Mucosa of rectum (tissue), 2 donors: ENCODE measurements at regions not wholly inside any gene's neighbourhood (a gene's known extent, or its start where the extent isn't known, plus 50 kb on each side); places are given as distances from the start of the nearest gene placed in this dataset.
"Not testable (repeated sequence)": the region's sequence is repeated elsewhere in the genome, so short reads cannot be mapped to it uniquely, and the experiment has no call there.

Source experiments
- H3K27ac ChIP-seq, 2 donors: one replicate each; pipeline ENCODE4 v1.7.0; 2013; ENCODE audit warnings: inconsistent platforms in 2 of 2, low read depth in 2 of 2, low read length in 2 of 2
- H3K27me3 ChIP-seq, 2 donors: one replicate each; pipeline ENCODE4 v1.7.0; 2013; ENCODE audit warnings: low read length in 2 of 2; ENCODE audit not compliant: control insufficient read depth in 2 of 2, insufficient read depth in 2 of 2
- H3K36me3 ChIP-seq, 2 donors: one replicate each; pipeline ENCODE4 v1.7.0; 2013; ENCODE audit warnings: low read length in 2 of 2; ENCODE audit not compliant: control insufficient read depth in 2 of 2, insufficient read depth in 2 of 2
- H3K4me1 ChIP-seq, 2 donors: one replicate each; pipeline ENCODE4 v1.7.0; 2013; ENCODE audit warnings: low read length in 2 of 2, mild to moderate bottlenecking in 1 of 2; ENCODE audit not compliant: control insufficient read depth in 2 of 2, insufficient read depth in 2 of 2
- H3K4me3 ChIP-seq, 2 donors: one replicate each; pipeline ENCODE4 v1.7.0; 2013; ENCODE audit warnings: low read length in 2 of 2
- H3K9ac ChIP-seq, 2 donors: one replicate each; pipeline ENCODE4 v1.7.0; 2013; ENCODE audit warnings: low read length in 2 of 2, low read depth in 1 of 2, mild to moderate bottlenecking in 1 of 2
- H3K9me3 ChIP-seq, 2 donors: one replicate each; pipeline ENCODE4 v1.7.0; 2013; ENCODE audit warnings: low read length in 2 of 2; ENCODE audit not compliant: control insufficient read depth in 2 of 2
- donor health status: healthy.
- donor health status: Normal muscosa, but diverticular disease.

DNA sequence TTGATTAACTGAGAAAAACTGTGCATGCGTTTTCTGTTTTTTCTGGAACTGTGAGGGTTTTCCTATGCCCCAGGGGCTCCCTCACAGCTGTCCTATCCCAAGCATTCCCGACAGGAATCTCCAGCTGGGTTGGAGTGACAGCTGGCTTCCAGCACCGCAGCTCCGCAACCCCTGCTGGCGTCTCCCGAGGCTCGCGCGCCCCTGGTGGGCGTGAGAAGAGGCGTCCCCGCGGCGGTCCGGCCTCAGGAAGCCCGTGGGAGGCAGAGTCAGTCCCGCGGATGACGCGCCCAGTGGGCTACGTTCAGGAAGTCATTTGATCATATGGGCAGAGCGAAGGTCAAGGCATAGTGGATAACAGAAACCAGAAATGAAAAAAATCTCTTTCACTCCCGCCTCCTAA lies 821.9 kb downstream of the SPATA31A1 start:
- not testable (repeated sequence) for H3K9ac ChIP-seq, H3K4me3 ChIP-seq, H3K36me3 ChIP-seq, H3K27ac ChIP-seq, H3K4me1 ChIP-seq, H3K9me3 ChIP-seq, H3K27me3 ChIP-seq

DNA sequence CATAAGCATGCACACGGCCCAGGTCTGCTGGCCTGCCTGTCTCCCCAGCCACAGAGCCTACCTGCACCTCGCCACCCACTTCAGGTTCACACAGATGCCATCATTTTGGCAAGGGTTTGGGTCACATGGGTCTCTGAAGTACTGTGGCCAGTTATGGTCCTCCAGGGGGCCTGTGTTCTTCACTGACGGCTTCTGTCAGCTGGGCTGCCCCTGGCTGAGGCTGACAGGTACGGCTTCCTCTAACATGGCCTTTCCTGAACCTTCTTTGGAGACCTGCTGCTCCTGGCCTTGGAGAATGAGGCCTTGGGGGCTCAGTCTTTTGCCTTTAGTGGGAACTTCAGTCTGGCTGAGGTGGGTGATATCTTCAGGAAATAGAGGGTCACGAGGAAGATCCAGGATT lies 835.9 kb downstream of the SPATA31A1 start:
- not testable (repeated sequence) for H3K9ac ChIP-seq, H3K36me3 ChIP-seq, H3K4me3 ChIP-seq, H3K27me3 ChIP-seq, H3K4me1 ChIP-seq, H3K9me3 ChIP-seq, H3K27ac ChIP-seq

DNA sequence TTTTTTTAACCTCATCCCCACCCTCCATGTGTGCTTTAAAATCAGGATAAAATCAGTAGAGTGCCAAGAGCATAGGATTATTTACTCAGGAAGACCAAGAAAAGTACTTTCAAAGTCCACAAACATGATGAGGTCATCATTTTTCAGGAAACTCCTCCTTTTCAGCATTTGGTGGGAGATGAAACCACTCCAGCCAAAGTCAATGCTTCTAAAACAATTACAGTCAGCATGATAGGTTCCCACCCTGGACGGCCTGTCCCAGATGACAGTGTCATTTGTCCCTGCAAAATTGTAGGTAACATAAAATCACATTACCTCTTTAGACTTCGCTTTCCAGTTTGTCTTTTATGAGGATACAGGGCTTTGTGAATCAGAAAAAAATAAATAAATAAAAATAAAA lies 836.7 kb downstream of the SPATA31A1 start:
- not testable (repeated sequence) for H3K4me1 ChIP-seq, H3K27me3 ChIP-seq, H3K9ac ChIP-seq, H3K4me3 ChIP-seq, H3K27ac ChIP-seq, H3K9me3 ChIP-seq, H3K36me3 ChIP-seq

DNA sequence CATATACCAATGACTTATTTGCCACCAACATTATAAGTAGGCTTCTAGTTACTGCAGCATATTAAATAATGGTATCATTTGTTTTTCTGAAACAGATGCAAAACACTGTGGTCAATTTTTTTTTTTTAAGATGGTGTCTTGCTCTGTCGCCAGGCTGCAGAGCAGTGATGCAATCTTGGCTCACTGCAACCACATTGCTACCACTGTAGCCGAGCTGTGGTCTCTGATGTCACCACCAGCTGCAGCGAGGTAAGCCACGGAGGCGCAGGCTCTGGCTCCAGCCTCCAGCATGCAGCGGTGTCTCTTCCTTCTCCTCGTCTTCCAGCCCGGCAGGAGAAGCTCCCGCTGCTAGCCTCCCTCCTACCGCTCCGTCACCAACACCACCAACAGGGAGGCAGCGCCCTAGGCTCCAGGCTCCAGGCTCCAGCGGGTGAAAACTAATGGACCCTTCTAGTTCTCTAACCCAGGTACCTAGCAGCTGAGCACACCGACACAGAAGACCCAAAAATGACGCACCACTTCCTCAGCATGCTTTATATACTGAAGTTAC lies 840.8 kb downstream of the SPATA31A1 start:
- not testable (repeated sequence) for H3K4me3 ChIP-seq, H3K9ac ChIP-seq, H3K36me3 ChIP-seq, H3K27me3 ChIP-seq, H3K4me1 ChIP-seq, H3K27ac ChIP-seq, H3K9me3 ChIP-seq

DNA sequence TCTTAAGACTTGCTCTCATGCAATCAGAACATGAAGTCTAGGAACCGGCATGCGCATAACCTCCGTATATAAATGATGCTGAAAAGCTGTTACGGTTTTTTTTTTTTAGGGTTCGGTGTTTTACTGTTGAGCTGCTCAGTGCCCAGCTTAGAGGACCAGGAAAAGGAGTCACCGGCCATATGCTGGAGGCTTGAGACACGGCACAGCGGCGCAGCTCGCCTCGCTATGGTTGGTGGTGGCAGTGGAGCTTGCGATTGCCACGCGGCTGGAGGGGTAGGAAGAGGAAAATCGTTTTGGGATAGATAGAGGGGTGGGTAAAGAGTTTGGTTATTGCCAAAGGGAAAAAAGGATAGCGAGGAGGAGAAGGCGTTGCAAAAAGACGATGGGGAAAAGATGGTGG lies 841.3 kb downstream of the SPATA31A1 start:
- not testable (repeated sequence) for H3K4me1 ChIP-seq, H3K4me3 ChIP-seq, H3K27me3 ChIP-seq, H3K27ac ChIP-seq, H3K9me3 ChIP-seq, H3K9ac ChIP-seq, H3K36me3 ChIP-seq

DNA sequence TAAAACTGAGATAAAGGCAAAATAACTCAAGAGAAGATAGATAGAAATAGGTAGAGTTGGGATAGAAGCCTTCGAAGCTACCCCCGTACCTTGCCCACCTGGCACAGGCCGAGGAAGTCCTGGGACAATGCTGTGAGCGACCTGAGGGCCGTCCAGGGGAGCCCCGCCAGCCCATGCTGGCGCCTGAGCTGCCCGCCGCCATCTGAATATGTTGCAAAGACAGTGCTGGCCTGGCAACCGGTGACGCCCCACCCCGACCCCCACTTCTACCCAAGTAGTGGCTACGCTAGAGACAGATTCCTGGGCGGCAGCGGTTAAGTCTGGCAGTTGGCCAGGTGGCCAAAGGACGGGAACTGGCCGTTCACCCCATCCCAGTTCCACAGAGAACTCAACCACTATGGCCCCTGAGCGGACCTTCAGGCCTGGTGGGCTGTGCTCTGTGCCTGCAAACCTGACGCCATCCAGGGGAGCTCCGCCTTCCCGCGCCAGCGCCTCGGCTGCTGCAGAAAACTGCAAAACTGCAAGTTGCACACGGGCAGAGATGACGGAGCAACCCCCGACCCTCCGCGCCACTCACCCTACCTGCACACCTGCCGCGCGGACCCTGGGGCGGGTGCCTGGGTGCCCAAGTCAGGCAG lies 866.2 kb downstream of the SPATA31A1 start:
- not testable (repeated sequence) for H3K9ac ChIP-seq, H3K4me1 ChIP-seq, H3K4me3 ChIP-seq, H3K9me3 ChIP-seq, H3K27ac ChIP-seq, H3K27me3 ChIP-seq, H3K36me3 ChIP-seq

DNA sequence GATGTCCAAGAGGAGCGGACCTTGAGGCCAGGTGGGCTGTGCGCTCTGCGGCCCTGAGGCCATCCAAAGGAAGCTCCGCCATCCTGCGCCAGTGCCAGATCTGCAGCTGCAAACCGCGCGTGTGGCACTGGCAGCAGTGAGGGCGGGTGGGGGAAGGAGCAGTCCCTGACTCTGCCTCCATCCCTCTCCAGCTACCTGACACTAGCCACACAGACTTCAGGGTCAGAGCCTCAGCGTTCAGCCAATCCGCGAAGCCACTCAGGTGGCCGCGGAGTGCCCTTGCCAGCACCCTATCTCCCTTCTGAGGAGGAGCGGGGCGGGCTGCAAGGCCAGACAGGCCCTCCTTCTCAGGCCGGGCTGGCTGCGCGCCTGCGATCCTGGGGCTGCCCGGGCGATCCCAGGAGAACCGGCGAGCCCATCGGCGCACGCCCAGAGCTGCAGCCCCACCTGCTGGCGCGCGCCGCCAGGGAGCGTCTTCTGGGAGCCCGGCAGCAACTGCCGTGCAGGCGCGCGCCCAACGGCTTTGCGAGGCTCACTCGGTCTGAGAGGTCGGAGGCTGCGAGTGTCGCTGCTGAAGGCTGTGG lies 867.2 kb downstream of the SPATA31A1 start:
- not testable (repeated sequence) for H3K9me3 ChIP-seq, H3K27ac ChIP-seq, H3K4me3 ChIP-seq, H3K9ac ChIP-seq, H3K27me3 ChIP-seq, H3K4me1 ChIP-seq, H3K36me3 ChIP-seq

DNA sequence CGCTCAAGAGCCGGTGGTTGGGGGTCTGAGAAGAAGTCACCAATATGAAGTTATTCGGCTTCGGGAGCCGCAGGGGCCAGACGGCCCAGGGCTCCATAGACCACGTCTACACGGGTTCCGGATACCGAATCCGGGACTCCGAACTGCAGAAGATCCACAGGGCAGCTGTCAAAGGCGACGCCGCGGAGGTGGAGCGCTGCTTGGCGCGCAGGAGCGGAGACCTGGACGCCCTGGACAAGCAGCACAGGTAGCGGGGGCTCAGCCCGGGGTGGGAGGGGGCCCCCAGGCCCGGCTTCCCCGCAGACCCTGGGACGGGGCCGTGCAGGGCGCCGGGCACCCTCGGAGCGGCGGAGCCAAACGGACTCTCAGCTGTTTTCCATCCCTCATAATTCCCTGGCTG lies 867.9 kb downstream of the SPATA31A1 start:
- H3K4me3 ChIP-seq, H3K27me3 ChIP-seq, H3K4me1 ChIP-seq, H3K9me3 ChIP-seq, H3K9ac ChIP-seq, H3K36me3 ChIP-seq, H3K27ac ChIP-seq: not testable (repeated sequence)
